ENCODE measurements at regions not wholly inside any gene's neighbourhood (a gene's known extent, or its start where the extent isn't known, plus 50 kb on each side); places are given as distances from the start of the nearest gene placed in this dataset.

DNA sequence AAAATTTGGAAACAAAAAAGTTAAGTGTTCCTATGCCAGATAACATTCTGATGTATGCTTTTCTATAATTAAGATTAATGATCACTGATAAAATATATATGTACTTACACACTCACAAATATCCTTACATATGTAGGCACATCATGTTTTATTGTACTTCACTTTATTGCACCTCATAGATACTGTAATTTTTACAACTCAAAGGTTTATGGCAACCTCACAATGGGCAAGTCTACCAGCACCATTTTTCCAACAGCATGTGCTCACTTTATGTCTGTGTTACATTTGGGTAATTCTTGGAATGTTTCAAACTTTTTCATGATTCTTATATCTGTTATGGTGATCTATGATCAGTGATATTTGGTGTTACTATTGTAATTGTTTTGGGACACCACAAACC is 57.8 kb upstream of the GPRIN3 start:
- no peak overlapping the region for H3K27ac Mint-ChIP-seq
- Histone ChIP-seq H4K5ac (ENCODE audit: insufficient read length, low read depth, low read length) (no peak overlapping the region), H3K27me3 (ENCODE audit: insufficient read depth, low read length) (no peaks in the 10 kb centered on the region), H3K18ac (ENCODE audit: insufficient read length, low read depth, low read length) (no peak overlapping the region), H2BK12ac (ENCODE audit: insufficient read length, low read depth, low read length) (no peak overlapping the region), H3K56ac (ENCODE audit: insufficient read length, low read depth, low read length) (no peak overlapping the region), H3K27ac (ENCODE audit: insufficient read length, low read depth, low read length) (no peak overlapping the region), H3K23me2 (ENCODE audit: insufficient read length, low read depth, low read length, poor library complexity, severe bottlenecking) (no peaks in the 10 kb centered on the region), H3K9me3 (ENCODE audit: control insufficient read depth, low read depth, low read length) (no peaks in the 10 kb centered on the region), H2AK5ac (ENCODE audit: insufficient read length, low read length) (no peak overlapping the region), H3K9ac (ENCODE audit: extremely low read depth, insufficient read length, low read length) (no peak overlapping the region), H4K91ac (ENCODE audit: insufficient read length, low read depth, low read length) (no peak overlapping the region), H3K79me1 (ENCODE audit: insufficient read depth, low read depth, low read length, poor library complexity, severe bottlenecking) (no peaks in the 10 kb centered on the region), H3K4me2 (ENCODE audit: insufficient read depth, insufficient read length, low read length) (no peak overlapping the region), H3K79me2 (ENCODE audit: insufficient read depth, low read length) (no peaks in the 10 kb centered on the region), H2AFZ (ENCODE audit: low read length) (no peak overlapping the region), H4K8ac (replicated peaks; ENCODE audit: insufficient read length, low read depth, low read length) (no peak overlapping the region), H3K14ac (ENCODE audit: insufficient read depth, low read length) (no peak overlapping the region), H3T11ph (ENCODE audit: low read length) (no peak overlapping the region), H2BK20ac (ENCODE audit: low read depth, low read length, poor library complexity, severe bottlenecking) (no peak overlapping the region), H4K20me1 (ENCODE audit: control insufficient read depth, insufficient read depth, insufficient read length) (no peaks in the 10 kb centered on the region), H2BK120ac (ENCODE audit: low read depth, low read length, poor library complexity, severe bottlenecking) (no peak overlapping the region), H2BK15ac (ENCODE audit: low read depth, low read length) (no peak overlapping the region), H3K4ac (ENCODE audit: low read depth, low read length) (no peak overlapping the region), H2BK5ac (ENCODE audit: insufficient read length, low read length) (no peak overlapping the region), H3K23ac (ENCODE audit: insufficient read length, low read depth, low read length) (no peak overlapping the region), H3K4me1 (ENCODE audit: insufficient read depth, low read length) (no peaks in the 10 kb centered on the region)
- no peak for DNase-seq
- no peak overlapping the region for H3K4me3 Mint-ChIP-seq
- no peaks in the 10 kb centered on the region for H3K4me1 Mint-ChIP-seq
- H3K36me3 Mint-ChIP-seq (ENCODE audit: insufficient read depth in 1 of 3, low read depth in 3 of 3): no peaks in the 10 kb centered on the region
- TF ChIP-seq, protein P1, sequence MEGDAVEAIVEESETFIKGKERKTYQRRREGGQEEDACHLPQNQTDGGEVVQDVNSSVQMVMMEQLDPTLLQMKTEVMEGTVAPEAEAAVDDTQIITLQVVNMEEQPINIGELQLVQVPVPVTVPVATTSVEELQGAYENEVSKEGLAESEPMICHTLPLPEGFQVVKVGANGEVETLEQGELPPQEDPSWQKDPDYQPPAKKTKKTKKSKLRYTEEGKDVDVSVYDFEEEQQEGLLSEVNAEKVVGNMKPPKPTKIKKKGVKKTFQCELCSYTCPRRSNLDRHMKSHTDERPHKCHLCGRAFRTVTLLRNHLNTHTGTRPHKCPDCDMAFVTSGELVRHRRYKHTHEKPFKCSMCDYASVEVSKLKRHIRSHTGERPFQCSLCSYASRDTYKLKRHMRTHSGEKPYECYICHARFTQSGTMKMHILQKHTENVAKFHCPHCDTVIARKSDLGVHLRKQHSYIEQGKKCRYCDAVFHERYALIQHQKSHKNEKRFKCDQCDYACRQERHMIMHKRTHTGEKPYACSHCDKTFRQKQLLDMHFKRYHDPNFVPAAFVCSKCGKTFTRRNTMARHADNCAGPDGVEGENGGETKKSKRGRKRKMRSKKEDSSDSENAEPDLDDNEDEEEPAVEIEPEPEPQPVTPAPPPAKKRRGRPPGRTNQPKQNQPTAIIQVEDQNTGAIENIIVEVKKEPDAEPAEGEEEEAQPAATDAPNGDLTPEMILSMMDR (conservative IDR thresholded peaks at IDR 0.05): no peak
- no peaks in the 10 kb centered on the region; the same call in 1 of the 2 replicates for H3K27me3 Mint-ChIP-seq (ENCODE audit: low read depth)
- H3K9me3 Mint-ChIP-seq: no peaks in the 10 kb centered on the region

Measured in H9 (cell line).